H9 (cell line): ENCODE measurements at regions not wholly inside any gene's neighbourhood (a gene's known extent, or its start where the extent isn't known, plus 50 kb on each side); places are given as distances from the start of the nearest gene placed in this dataset.

Experiments used
- DNase-seq: peaks from one replicate; pipeline ENCODE4 v3.0.0-alpha.2; 2017
- H2AFZ ChIP-seq: one replicate; pipeline ENCODE4 v1.6.1; 2013; ENCODE audit warnings: mild to moderate bottlenecking, low read length, control low read depth, moderate library complexity
- H2AK5ac ChIP-seq: 2 replicates; pipeline ENCODE4 v1.6.1; 2013; ENCODE audit warnings: low read length, control low read depth, mixed read lengths; ENCODE audit not compliant: insufficient read length
- H2BK120ac ChIP-seq: one replicate; pipeline ENCODE4 v1.6.1; 2013; ENCODE audit warnings: low read depth, mild to moderate bottlenecking, low read length, control low read depth, inconsistent platforms; ENCODE audit not compliant: poor library complexity, severe bottlenecking
- H2BK12ac ChIP-seq: 2 replicates; pipeline ENCODE4 v1.6.1; 2013; ENCODE audit warnings: low read length, control low read depth, mixed read lengths, low read depth; ENCODE audit not compliant: insufficient read length
- H2BK15ac ChIP-seq: 2 replicates; pipeline ENCODE4 v1.6.1; 2013; ENCODE audit warnings: low read depth, low read length, control low read depth
- H2BK20ac ChIP-seq: one replicate; pipeline ENCODE4 v1.6.1; 2013; ENCODE audit warnings: low read depth, mild to moderate bottlenecking, low read length, control low read depth, inconsistent platforms; ENCODE audit not compliant: poor library complexity, severe bottlenecking
- H2BK5ac ChIP-seq: 2 replicates; pipeline ENCODE4 v1.6.1; 2013; ENCODE audit warnings: low read length, control low read depth, mixed read lengths; ENCODE audit not compliant: insufficient read length
- H3K14ac ChIP-seq: 2 replicates; pipeline ENCODE4 v1.6.1; 2013; ENCODE audit warnings: low read length, control low read depth; ENCODE audit not compliant: insufficient read depth
- H3K18ac ChIP-seq: 2 replicates; pipeline ENCODE4 v1.6.1; 2013; ENCODE audit warnings: low read depth, mild to moderate bottlenecking, mixed read lengths, low read length, control low read depth; ENCODE audit not compliant: insufficient read length
- H3K23ac ChIP-seq: 2 replicates; pipeline ENCODE4 v1.6.1; 2013; ENCODE audit warnings: low read length, control low read depth, mixed read lengths, low read depth; ENCODE audit not compliant: insufficient read length
- H3K23me2 ChIP-seq: 2 replicates; pipeline ENCODE4 v1.6.1; 2013; ENCODE audit warnings: low read depth, mild to moderate bottlenecking, mixed read lengths, low read length, control low read depth; ENCODE audit not compliant: insufficient read length, poor library complexity, severe bottlenecking
- H3K27ac ChIP-seq: 2 replicates; pipeline ENCODE4 v1.5.1; 2013; ENCODE audit warnings: low read length, control low read depth, mixed read lengths, low read depth; ENCODE audit not compliant: insufficient read length
- H3K27me3 ChIP-seq: 2 replicates; pipeline ENCODE4 v1.6.1; 2013; ENCODE audit warnings: low read length, control low read depth, inconsistent platforms; ENCODE audit not compliant: insufficient read depth
- H3K4ac ChIP-seq: 2 replicates; pipeline ENCODE4 v1.6.1; 2013; ENCODE audit warnings: low read depth, mild to moderate bottlenecking, control low read depth, inconsistent platforms, low read length, moderate library complexity
- H3K4me1 ChIP-seq: 2 replicates; pipeline ENCODE4 v1.6.1; 2013; ENCODE audit warnings: low read length, control low read depth, inconsistent platforms; ENCODE audit not compliant: insufficient read depth
- H3K4me2 ChIP-seq: 2 replicates; pipeline ENCODE4 v1.6.1; 2013; ENCODE audit warnings: low read length, control low read depth, mixed read lengths; ENCODE audit not compliant: insufficient read length, insufficient read depth
- H3K56ac ChIP-seq: 2 replicates; pipeline ENCODE4 v1.6.1; 2013; ENCODE audit warnings: low read depth, mild to moderate bottlenecking, mixed read lengths, low read length, control low read depth; ENCODE audit not compliant: insufficient read length
- H3K79me1 ChIP-seq: 2 replicates; pipeline ENCODE4 v1.6.1; 2013; ENCODE audit warnings: low read depth, mild to moderate bottlenecking, moderate library complexity, low read length, control low read depth, inconsistent platforms; ENCODE audit not compliant: insufficient read depth, poor library complexity, severe bottlenecking
- H3K79me2 ChIP-seq: 2 replicates; pipeline ENCODE4 v1.6.1; 2013; ENCODE audit warnings: low read length, control low read depth, inconsistent platforms; ENCODE audit not compliant: insufficient read depth
- H3K9ac ChIP-seq: 2 replicates; pipeline ENCODE4 v1.6.1; 2013; ENCODE audit warnings: low read length, control low read depth, mixed read lengths; ENCODE audit not compliant: insufficient read length; ENCODE audit errors: extremely low read depth
- H3K9me3 ChIP-seq: one replicate; pipeline ENCODE4 v1.6.1; 2013; ENCODE audit warnings: low read depth, low read length, inconsistent platforms; ENCODE audit not compliant: control insufficient read depth
- H3T11ph ChIP-seq: one replicate; pipeline ENCODE4 v1.6.1; 2013; ENCODE audit warnings: mild to moderate bottlenecking, low read length, control low read depth, inconsistent platforms
- H4K20me1 ChIP-seq: one replicate; pipeline ENCODE4 v1.6.1; 2013; ENCODE audit not compliant: control insufficient read depth, insufficient read length, insufficient read depth
- H4K5ac ChIP-seq: 2 replicates; pipeline ENCODE4 v1.6.1; 2013; ENCODE audit warnings: low read depth, mild to moderate bottlenecking, mixed read lengths, low read length, control low read depth; ENCODE audit not compliant: insufficient read length
- H4K8ac ChIP-seq: replicated peaks from 2 replicates; pipeline ENCODE4 v1.6.1; 2013; ENCODE audit warnings: low read length, control low read depth, mixed read lengths, low read depth; ENCODE audit not compliant: insufficient read length
- H4K91ac ChIP-seq: 2 replicates; pipeline ENCODE4 v1.6.1; 2013; ENCODE audit warnings: low read depth, mild to moderate bottlenecking, moderate library complexity, mixed read lengths, low read length, control low read depth; ENCODE audit not compliant: insufficient read length
- H3K27ac Mint-ChIP-seq, 3 experiments: 2 replicates in 2 of 3; 3 replicates in 1 of 3; pipeline ENCODE4 v1.8.0; 2020 to 2021; ENCODE audit warnings: mixed read lengths in 3 of 3, mild to moderate bottlenecking in 1 of 3, moderate library complexity in 1 of 3
- H3K27me3 Mint-ChIP-seq: 2 replicates; pipeline ENCODE4 v1.8.0; 2021; ENCODE audit warnings: low read depth, mild to moderate bottlenecking, moderate library complexity, mixed read lengths
- H3K36me3 Mint-ChIP-seq, 3 experiments: 2 replicates in 2 of 3; 3 replicates in 1 of 3; pipeline ENCODE4 v1.8.0; 2020 to 2021; ENCODE audit warnings: low read depth in 3 of 3, mixed read lengths in 3 of 3; ENCODE audit not compliant: insufficient read depth in 1 of 3
- H3K4me1 Mint-ChIP-seq, 2 experiments: 2 replicates each; pipeline ENCODE4 v1.8.0; 2020; ENCODE audit warnings: mixed read lengths in 2 of 2
- H3K4me3 Mint-ChIP-seq, 2 experiments: 2 replicates in 1 of 2; 3 replicates in 1 of 2; pipeline ENCODE4 v1.8.0; 2020 to 2021; ENCODE audit warnings: mild to moderate bottlenecking in 2 of 2, mixed read lengths in 2 of 2, moderate library complexity in 1 of 2
- H3K9me3 Mint-ChIP-seq, 2 experiments: 2 replicates in 1 of 2; 3 replicates in 1 of 2; pipeline ENCODE4 v1.8.0; 2020; ENCODE audit warnings: mild to moderate bottlenecking in 2 of 2, mixed read lengths in 2 of 2, moderate library complexity in 1 of 2
- WGBS: extraction: QIAGEN DNeasy Blood & Tissue Kit; methylation state at CpG from one replicate; pipeline ENCODE4 v1.1.7; 2013; ENCODE audit warnings: missing lambda C conversion rate, low lambda C conversion rate, mixed read lengths; ENCODE audit not compliant: insufficient read length; ENCODE audit errors: extremely low coverage; 5-methylcytosine and 5-hydroxymethylcytosine counted together
- TF ChIP-seq, protein P1 (sequence below): fragments of 200-600 bp; sonication (generic); conservative IDR thresholded peaks from 3 replicates; pipeline ENCODE4 v1.8.0; 2021; ENCODE audit warnings: antibody characterized with exemption, mild to moderate bottlenecking

DNA sequence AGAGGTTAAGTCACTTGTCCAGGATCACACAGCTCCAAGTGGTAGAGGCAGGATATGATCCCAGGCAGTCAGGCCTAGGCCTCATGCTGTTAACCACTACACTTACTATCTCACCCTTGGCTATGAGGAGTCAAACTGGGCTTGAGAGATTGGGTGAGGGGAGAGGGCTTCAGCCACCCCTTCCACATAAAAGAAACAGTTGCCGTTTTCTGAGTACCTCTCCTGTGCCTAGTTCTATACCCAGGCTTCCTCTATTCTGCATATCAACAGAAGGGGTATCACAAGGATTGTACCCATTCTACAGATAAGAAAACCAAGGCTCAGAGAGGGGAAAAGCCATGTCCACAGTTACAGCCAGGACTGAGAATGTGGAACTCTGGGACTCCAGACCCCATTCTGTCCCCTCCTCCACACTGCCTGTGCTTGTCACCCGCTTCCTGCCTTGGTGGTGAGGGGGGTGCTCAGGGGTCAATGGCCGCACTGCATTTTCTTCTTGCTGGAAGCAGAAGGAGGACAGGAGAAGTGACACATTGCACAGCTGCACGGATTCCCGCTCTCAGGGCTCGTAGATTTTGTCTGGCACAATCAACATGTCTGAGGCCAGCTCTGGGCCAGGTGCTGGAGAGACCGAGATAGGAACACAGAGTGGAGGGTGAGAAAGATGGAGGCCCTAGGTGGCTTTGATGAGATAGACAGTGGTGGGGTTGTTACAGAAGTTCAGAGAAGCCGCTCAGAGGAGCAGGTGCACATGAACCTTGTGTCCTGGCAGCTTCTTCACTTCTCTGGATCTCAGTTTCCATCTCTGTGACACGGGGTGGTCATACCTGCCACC lies 108.4 kb upstream of the PTPN1 start:
- no peak overlapping the region for H4K5ac ChIP-seq
- no peak overlapping the region for H2BK15ac ChIP-seq
- H3K79me2 ChIP-seq: no peaks in the 10 kb centered on the region
- H2BK5ac ChIP-seq: no peak overlapping the region
- H2BK120ac ChIP-seq: no peak overlapping the region
- no peaks in the 10 kb centered on the region for H4K20me1 ChIP-seq
- peaks cover 2% of the 10 kb centered on the region; the same call in 1 of the 2 replicates for H3K4me1 ChIP-seq
- H2BK12ac ChIP-seq: no peak overlapping the region
- Mint-ChIP-seq H3K4me1 (peaks cover 2 to 16% of the 10 kb centered on the region in 2 experiments; a peak in 2 of 4 replicates), H3K36me3 (no peaks in the 10 kb centered on the region), H3K27ac (no peak overlapping the region; a peak in 1 of 7 replicates), H3K4me3 (no peak overlapping the region; a peak in 1 of 5 replicates), H3K27me3 (peaks cover 10% of the 10 kb centered on the region), H3K9me3 (no peaks in the 10 kb centered on the region)
- no peaks in the 10 kb centered on the region for H3K23me2 ChIP-seq
- no peak overlapping the region for H3K23ac ChIP-seq
- no peak overlapping the region for H2AK5ac ChIP-seq
- no peak for DNase-seq
- H3K9ac ChIP-seq: no peak overlapping the region
- no peaks in the 10 kb centered on the region for H3K79me1 ChIP-seq
- H3K4me2 ChIP-seq: no peak overlapping the region
- H3K14ac ChIP-seq: no peak overlapping the region
- H4K8ac ChIP-seq: no peak overlapping the region
- H3K27ac ChIP-seq: no peak overlapping the region
- H3K56ac ChIP-seq: no peak overlapping the region
- H4K91ac ChIP-seq: no peak overlapping the region
- no CpG with 5 or more reads among the region's 9 CpGs for WGBS
- no peak overlapping the region for H2AFZ ChIP-seq
- no peaks in the 10 kb centered on the region for H3K27me3 ChIP-seq
- H3K9me3 ChIP-seq: no peaks in the 10 kb centered on the region
- TF ChIP-seq, protein P1, sequence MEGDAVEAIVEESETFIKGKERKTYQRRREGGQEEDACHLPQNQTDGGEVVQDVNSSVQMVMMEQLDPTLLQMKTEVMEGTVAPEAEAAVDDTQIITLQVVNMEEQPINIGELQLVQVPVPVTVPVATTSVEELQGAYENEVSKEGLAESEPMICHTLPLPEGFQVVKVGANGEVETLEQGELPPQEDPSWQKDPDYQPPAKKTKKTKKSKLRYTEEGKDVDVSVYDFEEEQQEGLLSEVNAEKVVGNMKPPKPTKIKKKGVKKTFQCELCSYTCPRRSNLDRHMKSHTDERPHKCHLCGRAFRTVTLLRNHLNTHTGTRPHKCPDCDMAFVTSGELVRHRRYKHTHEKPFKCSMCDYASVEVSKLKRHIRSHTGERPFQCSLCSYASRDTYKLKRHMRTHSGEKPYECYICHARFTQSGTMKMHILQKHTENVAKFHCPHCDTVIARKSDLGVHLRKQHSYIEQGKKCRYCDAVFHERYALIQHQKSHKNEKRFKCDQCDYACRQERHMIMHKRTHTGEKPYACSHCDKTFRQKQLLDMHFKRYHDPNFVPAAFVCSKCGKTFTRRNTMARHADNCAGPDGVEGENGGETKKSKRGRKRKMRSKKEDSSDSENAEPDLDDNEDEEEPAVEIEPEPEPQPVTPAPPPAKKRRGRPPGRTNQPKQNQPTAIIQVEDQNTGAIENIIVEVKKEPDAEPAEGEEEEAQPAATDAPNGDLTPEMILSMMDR: no peak
- no peak overlapping the region for H3T11ph ChIP-seq
- no peak overlapping the region for H3K4ac ChIP-seq
- H3K18ac ChIP-seq: no peak overlapping the region
- H2BK20ac ChIP-seq: no peak overlapping the region
